ENCODE measurements at regions not wholly inside any gene's neighbourhood (a gene's known extent, or its start where the extent isn't known, plus 50 kb on each side); places are given as distances from the start of the nearest gene placed in this dataset.
"Not testable (repeated sequence)": the region's sequence is repeated elsewhere in the genome, so short reads cannot be mapped to it uniquely, and the experiment has no call there.

DNA sequence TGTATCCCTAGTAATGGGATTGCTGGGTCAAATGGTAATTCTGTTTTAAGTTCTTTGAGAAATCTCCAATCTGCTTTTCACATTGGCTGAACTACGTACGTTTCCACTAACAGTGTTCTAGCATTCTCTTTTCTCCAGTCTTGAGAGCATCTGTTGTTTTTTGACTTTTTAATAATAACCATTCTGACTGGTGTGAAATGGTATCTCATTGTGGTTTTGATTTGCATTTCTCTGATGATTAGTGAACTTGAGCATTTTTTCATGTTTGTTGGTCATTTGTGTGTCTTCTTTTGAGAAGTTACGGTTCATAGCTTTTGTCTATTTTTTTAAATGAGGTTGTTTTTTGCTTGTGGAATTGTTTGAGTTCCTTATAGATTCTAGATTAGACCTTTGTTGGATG is 72.5 kb upstream of the BCL6 start:
- H3K27me3 ChIP-seq (ENCODE audit: insufficient read depth); H3K4me1 ChIP-seq (ENCODE audit: control insufficient read depth in 1 of 2, insufficient read depth in 2 of 2, low read depth in 1 of 2, low read length in 1 of 2); H4K20me1 ChIP-seq (ENCODE audit: insufficient read depth); H3F3A ChIP-seq (replicated peaks; ENCODE audit: insufficient read depth); H3K36me3 ChIP-seq (replicated peaks in 1 of 2; ENCODE audit: control insufficient read depth in 1 of 2, insufficient read depth in 2 of 2, low read length in 1 of 2); H3K9me3 ChIP-seq; CTCF ChIA-PET; DNase-seq; H3K79me2 ChIP-seq (ENCODE audit: insufficient read depth); H3K4me2 ChIP-seq; H3K27ac ChIP-seq (ENCODE audit: low read depth in 2 of 2, low read length in 1 of 2); H2AFZ ChIP-seq (ENCODE audit: low read depth); H3K9ac ChIP-seq; POLR2A ChIA-PET; H3K4me3 ChIP-seq (ENCODE audit: low read depth in 2 of 2, low read length in 1 of 2); H3K9me2 ChIP-seq: not testable (repeated sequence)
- 56% methylated on average over 3 of the region's 3 CpGs for WGBS (ENCODE audit: low lambda C conversion rate)

DNA sequence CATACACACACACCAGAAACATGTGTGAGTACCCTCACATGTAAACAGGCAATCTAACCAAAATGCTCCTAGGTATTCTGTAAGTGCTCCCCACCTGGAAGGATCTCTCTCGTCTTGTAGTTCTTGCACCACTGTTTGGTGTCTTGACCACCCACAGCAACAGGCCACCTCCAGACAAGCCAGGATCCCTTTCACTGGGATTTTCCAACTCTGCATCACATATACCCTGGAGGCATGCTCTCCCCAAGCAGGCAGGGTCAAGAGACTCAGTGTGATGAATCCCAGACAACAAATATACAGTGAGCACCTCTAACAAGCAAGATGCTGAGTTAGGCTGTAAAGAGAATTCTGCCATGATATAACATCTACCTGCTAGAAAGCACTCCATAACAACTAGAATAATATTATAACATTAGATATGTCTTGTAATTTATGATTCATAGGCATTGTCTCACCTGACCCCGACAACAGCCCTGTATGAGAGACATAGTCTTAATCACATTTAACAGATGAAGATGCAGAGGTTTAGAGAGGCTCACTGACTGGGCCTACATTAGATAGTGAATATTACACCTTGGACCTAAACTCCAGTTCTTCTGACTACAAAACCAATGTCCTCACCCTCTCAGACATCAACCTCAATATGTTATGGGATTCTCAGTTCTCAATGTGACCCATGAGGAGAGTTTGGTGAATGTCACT is 76.5 kb upstream of the BCL6 start:
- Histone ChIP-seq H2AFZ (ENCODE audit: low read depth) (no peak overlapping the region), H3K27ac (ENCODE audit: low read depth in 2 of 2, low read length in 1 of 2) (no peak overlapping the region), H3K36me3 (replicated peaks in 1 of 2; ENCODE audit: control insufficient read depth in 1 of 2, insufficient read depth in 2 of 2, low read length in 1 of 2) (no peaks in the 10 kb centered on the region), H3K9ac (no peak overlapping the region), H3K9me2 (no peaks in the 10 kb centered on the region), H3K4me1 (ENCODE audit: control insufficient read depth in 1 of 2, insufficient read depth in 2 of 2, low read depth in 1 of 2, low read length in 1 of 2) (no peaks in the 10 kb centered on the region), H3K79me2 (ENCODE audit: insufficient read depth) (no peaks in the 10 kb centered on the region), H4K20me1 (ENCODE audit: insufficient read depth) (no peaks in the 10 kb centered on the region), H3F3A (replicated peaks; ENCODE audit: insufficient read depth) (no peaks in the 10 kb centered on the region), H3K9me3 (no peaks in the 10 kb centered on the region), H3K4me2 (no peak overlapping the region), H3K4me3 (ENCODE audit: low read depth in 2 of 2, low read length in 1 of 2) (no peak overlapping the region), H3K27me3 (ENCODE audit: insufficient read depth) (no peaks in the 10 kb centered on the region)
- ChIA-PET POLR2A (no interaction called here), CTCF (no interaction called here)
- no peak for TF ChIP-seq JUND (IDR thresholded peaks at IDR 0.05)
- TF ChIP-seq IRF3 (IDR thresholded peaks at IDR 0.05; ENCODE audit: low read depth, low read length) = no peak
- TF ChIP-seq TEAD4 (IDR thresholded peaks at IDR 0.05; ENCODE audit: borderline replicate concordance, insufficient read depth) = no peak
- TF ChIP-seq NFIC (IDR thresholded peaks at IDR 0.05; ENCODE audit: borderline replicate concordance) = no peak
- DNase-seq = no peak
- 23% methylated on average over 2 of the region's 2 CpGs for WGBS (ENCODE audit: low lambda C conversion rate)

DNA sequence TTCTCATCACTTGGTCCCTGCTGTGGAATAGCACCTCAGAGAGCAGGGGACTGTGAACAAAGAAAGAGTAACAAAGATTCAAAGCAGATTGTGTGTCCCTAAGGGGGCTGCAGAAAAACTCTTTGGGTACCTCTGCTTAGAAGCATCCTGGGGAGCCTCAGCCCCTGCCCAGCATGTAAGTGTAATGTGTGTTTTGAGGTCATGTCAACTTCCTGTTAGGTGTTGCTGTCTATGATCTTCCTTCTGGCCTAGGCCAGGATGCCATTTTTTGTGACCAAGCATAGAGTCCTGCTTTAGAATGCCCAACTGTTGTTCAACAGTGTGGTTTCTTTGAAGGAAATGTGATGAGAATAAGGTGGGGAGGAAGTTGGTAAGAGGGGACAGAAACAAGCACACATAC is 77.1 kb upstream of the BCL6 start:
- Histone ChIP-seq H3K27ac (ENCODE audit: low read depth in 2 of 2, low read length in 1 of 2) (no peak overlapping the region), H3K4me2 (no peak overlapping the region), H3K9me2 (no peaks in the 10 kb centered on the region), H3K4me1 (ENCODE audit: control insufficient read depth in 1 of 2, insufficient read depth in 2 of 2, low read depth in 1 of 2, low read length in 1 of 2) (no peaks in the 10 kb centered on the region), H3K36me3 (replicated peaks in 1 of 2; ENCODE audit: control insufficient read depth in 1 of 2, insufficient read depth in 2 of 2, low read length in 1 of 2) (no peaks in the 10 kb centered on the region), H3K27me3 (ENCODE audit: insufficient read depth) (no peaks in the 10 kb centered on the region), H4K20me1 (ENCODE audit: insufficient read depth) (no peaks in the 10 kb centered on the region), H2AFZ (ENCODE audit: low read depth) (no peak overlapping the region), H3K9me3 (no peaks in the 10 kb centered on the region), H3K9ac (no peak overlapping the region), H3F3A (replicated peaks; ENCODE audit: insufficient read depth) (no peaks in the 10 kb centered on the region), H3K79me2 (ENCODE audit: insufficient read depth) (no peaks in the 10 kb centered on the region), H3K4me3 (ENCODE audit: low read depth in 2 of 2, low read length in 1 of 2) (no peak overlapping the region)
- DNase-seq = no peak
- ChIA-PET CTCF (no interaction called here), POLR2A (no interaction called here)
- no peak for TF ChIP-seq FOXM1 (IDR thresholded peaks at IDR 0.05; ENCODE audit: low read depth)
- no peak for TF ChIP-seq CHD2 (IDR thresholded peaks at IDR 0.05; ENCODE audit: low read length, partially characterized antibody)
- TF ChIP-seq NFIC (IDR thresholded peaks at IDR 0.05; ENCODE audit: borderline replicate concordance) = no peak
- TF ChIP-seq SIN3A (IDR thresholded peaks at IDR 0.05; ENCODE audit: borderline replicate concordance, low read depth, low read length) = no peak
- TF ChIP-seq, protein P1, sequence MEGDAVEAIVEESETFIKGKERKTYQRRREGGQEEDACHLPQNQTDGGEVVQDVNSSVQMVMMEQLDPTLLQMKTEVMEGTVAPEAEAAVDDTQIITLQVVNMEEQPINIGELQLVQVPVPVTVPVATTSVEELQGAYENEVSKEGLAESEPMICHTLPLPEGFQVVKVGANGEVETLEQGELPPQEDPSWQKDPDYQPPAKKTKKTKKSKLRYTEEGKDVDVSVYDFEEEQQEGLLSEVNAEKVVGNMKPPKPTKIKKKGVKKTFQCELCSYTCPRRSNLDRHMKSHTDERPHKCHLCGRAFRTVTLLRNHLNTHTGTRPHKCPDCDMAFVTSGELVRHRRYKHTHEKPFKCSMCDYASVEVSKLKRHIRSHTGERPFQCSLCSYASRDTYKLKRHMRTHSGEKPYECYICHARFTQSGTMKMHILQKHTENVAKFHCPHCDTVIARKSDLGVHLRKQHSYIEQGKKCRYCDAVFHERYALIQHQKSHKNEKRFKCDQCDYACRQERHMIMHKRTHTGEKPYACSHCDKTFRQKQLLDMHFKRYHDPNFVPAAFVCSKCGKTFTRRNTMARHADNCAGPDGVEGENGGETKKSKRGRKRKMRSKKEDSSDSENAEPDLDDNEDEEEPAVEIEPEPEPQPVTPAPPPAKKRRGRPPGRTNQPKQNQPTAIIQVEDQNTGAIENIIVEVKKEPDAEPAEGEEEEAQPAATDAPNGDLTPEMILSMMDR (IDR thresholded peaks at IDR 0.05) = no peak
- no peak for TF ChIP-seq FOXJ3 (CRISPR knock-in tag; IDR thresholded peaks at IDR 0.05)
- TF ChIP-seq JUND (IDR thresholded peaks at IDR 0.05) = no peak
- TF ChIP-seq EP300 (IDR thresholded peaks at IDR 0.05; ENCODE audit: borderline replicate concordance in 1 of 2, low read depth in 1 of 2, low read length in 1 of 2) = no peak
- TF ChIP-seq RXRA (IDR thresholded peaks at IDR 0.05; ENCODE audit: borderline replicate concordance, low read depth) = no peak

Measured in SK-N-SH (cell line).